K562 (cell line): ENCODE measurements at regions not wholly inside any gene's neighbourhood (a gene's known extent, or its start where the extent isn't known, plus 50 kb on each side); places are given as distances from the start of the nearest gene placed in this dataset.

Experiments
- ATAC-seq: fragments of 200-7000 bp; cut with Tn5 transposase; 3 replicates; pipeline ENCODE4 v1.9.1; 2020; ENCODE audit warnings: moderate library complexity
- BruUV-seq: library from RNA; stranded (reverse); fragments of 400-500 nt; replicated peaks from 2 replicates; lab custom pipeline; 2021; lab: Mats Ljungman, UMichigan
- CTCF ChIA-PET: fragments of 300-600 bp; formaldehyde crosslinking; extraction: SDS; loops from one replicate; lab custom pipeline; 2021; ENCODE audit warnings: low intra/inter-chr PET ratio; lab: Yijun Ruan, JAX
- POLR2A ChIA-PET: fragments of 300-600, 350-650 bp; sonication (Branson Sonifier 250); formaldehyde crosslinking; extraction: SDS; loops from one replicate; lab custom pipeline; 2021; ENCODE audit warnings: antibody characterized with exemption, inconsistent platforms; lab: Yijun Ruan, JAX
- DNase-seq, 4 experiments: peaks; one replicate each; pipeline versions ENCODE4 v3.0.0 to v3.0.0-alpha.2; 2011 to 2018; ENCODE audit warnings: low spot score in 3 of 4, mixed read lengths in 3 of 4; ENCODE audit errors: extremely low read depth in 1 of 4
- FAIRE-seq: peaks from 2 replicates; lab custom pipeline; 2011; peaks lifted over from hg19 to GRCh38; lab: Jason Lieb, UNC
- H2AFZ ChIP-seq: 2 replicates; pipeline ENCODE4 v1.6.0; 2011; ENCODE audit warnings: low read depth, low read length, control low read depth, inconsistent platforms
- H3K27ac ChIP-seq: fragments of 200-600 bp; 3 replicates; pipeline ENCODE4 v1.8.0; 2011; ENCODE audit warnings: low read depth, mild to moderate bottlenecking, control low read depth, inconsistent platforms, low read length, moderate library complexity, mixed read lengths; ENCODE audit errors: extremely low read depth
- H3K27me3 ChIP-seq, 2 experiments: fragments of 300-600 bp in 1 of 2; 2 replicates in 1 of 2; 3 replicates in 1 of 2; pipeline versions ENCODE4 v1.6.0 to v1.8.0; 2011; ENCODE audit warnings: inconsistent platforms in 2 of 2, low read length in 2 of 2, mild to moderate bottlenecking in 1 of 2, mixed read lengths in 1 of 2, moderate library complexity in 1 of 2; ENCODE audit not compliant: control insufficient read depth in 2 of 2, insufficient read depth in 2 of 2
- H3K36me3 ChIP-seq: fragments of 300-600 bp; 3 replicates; pipeline ENCODE4 v1.8.0; 2011; ENCODE audit warnings: mild to moderate bottlenecking, low read length, inconsistent platforms; ENCODE audit not compliant: control insufficient read depth, insufficient read depth
- H3K4me1 ChIP-seq, 2 experiments: fragments of 200-600 bp in 1 of 2; replicated peaks in 1 of 2; 2 replicates in 1 of 2; 3 replicates in 1 of 2; pipeline versions ENCODE4 v1.5.1 to v1.8.0; 2011; ENCODE audit warnings: inconsistent platforms in 2 of 2, low read length in 2 of 2, mild to moderate bottlenecking in 1 of 2, mixed read lengths in 1 of 2, moderate library complexity in 1 of 2; ENCODE audit not compliant: control insufficient read depth in 2 of 2, insufficient read depth in 2 of 2
- H3K4me2 ChIP-seq: 2 replicates; pipeline ENCODE4 v1.6.1; 2011; ENCODE audit warnings: low read length, control low read depth, inconsistent platforms, mixed read lengths; ENCODE audit not compliant: insufficient read depth
- H3K4me3 ChIP-seq: fragments of 200-600 bp; sonication (generic), shearing (Covaris generic); 2 replicates; pipeline ENCODE4 v1.5.1; 2016; ENCODE audit warnings: control low read depth, inconsistent platforms
- H3K79me2 ChIP-seq: fragments of 200-600 bp; 3 replicates; pipeline ENCODE4 v1.8.0; 2011; ENCODE audit warnings: low read length, inconsistent platforms; ENCODE audit not compliant: control insufficient read depth, insufficient read depth
- H3K9ac ChIP-seq, 2 experiments: 2 replicates each; pipeline versions ENCODE4 v1.6.0 to v1.6.1; 2011; ENCODE audit warnings: low read depth in 2 of 2, low read length in 2 of 2, control low read depth in 1 of 2, inconsistent platforms in 1 of 2, mild to moderate bottlenecking in 1 of 2, mixed read lengths in 1 of 2; ENCODE audit not compliant: insufficient read depth in 1 of 2
- H3K9me1 ChIP-seq: one replicate; pipeline ENCODE4 v1.6.0; 2011; ENCODE audit warnings: inconsistent platforms, mild to moderate bottlenecking, low read length, moderate library complexity; ENCODE audit not compliant: control insufficient read depth, insufficient read depth
- H3K9me3 ChIP-seq: replicated peaks from 2 replicates; pipeline ENCODE4 v1.5.1; 2011; ENCODE audit warnings: low read depth, low read length, inconsistent platforms; ENCODE audit not compliant: control insufficient read depth, insufficient read depth
- H4K20me1 ChIP-seq: replicated peaks from 2 replicates; pipeline ENCODE4 v1.6.1; 2011; ENCODE audit warnings: low read length, inconsistent platforms, mixed read lengths; ENCODE audit not compliant: control insufficient read depth, insufficient read depth
- C11orf30 ChIP-seq: fragments of 450-650 bp; IDR thresholded peaks from 2 replicates; pipeline ENCODE4 v1.6.1; 2016; ENCODE audit warnings: low read depth, mild to moderate bottlenecking
- CREM ChIP-seq: IDR thresholded peaks from 2 replicates; pipeline ENCODE4 v1.6.1; 2014; ENCODE audit warnings: antibody characterized with exemption, low read depth
- NR0B1 ChIP-seq: fragments of 450-650 bp; IDR thresholded peaks from one replicate; pipeline ENCODE4 v1.6.1; 2018; ENCODE audit warnings: mild to moderate bottlenecking, moderate library complexity; ENCODE audit not compliant: partially characterized antibody
- TCF7L2 ChIP-seq: fragments of 150-350 bp; IDR thresholded peaks from 2 replicates; pipeline ENCODE4 v1.6.1; 2016; ENCODE audit warnings: low read depth, mild to moderate bottlenecking, low read length, moderate library complexity
- ZBTB8A ChIP-seq: fragments of 450-650 bp; IDR thresholded peaks from 2 replicates; pipeline ENCODE4 v1.6.1; 2018; ENCODE audit warnings: mild to moderate bottlenecking, moderate library complexity; ENCODE audit not compliant: partially characterized antibody
- ZNF408 ChIP-seq: fragments of 250-450 bp; sonication (Bioruptor Pico); IDR thresholded peaks from 2 replicates; pipeline ENCODE4 v1.4.0; 2020; ENCODE audit warnings: low read depth, mild to moderate bottlenecking, moderate library complexity
- ZNF707 ChIP-seq: fragments of 250-450 bp; sonication (Bioruptor Pico); conservative IDR thresholded peaks from 2 replicates; pipeline ENCODE4 v1.8.0; 2022; ENCODE audit warnings: inconsistent platforms, mild to moderate bottlenecking, moderate library complexity
- ZNF77 ChIP-seq: fragments of 250-450 bp; sonication (Bioruptor Pico); IDR thresholded peaks from 2 replicates; pipeline ENCODE4 v1.5.0; 2020
- in situ Hi-C: fragments of 300-500 bp; cut with MboI; formaldehyde crosslinking; loops from 4 replicates; pipeline ENCODE4 v1.15.0; 2018; ENCODE audit warnings: inconsistent platforms, mixed read lengths
- intact Hi-C: fragments of 100-400 bp; cut with micrococcal nuclease; formaldehyde crosslinking; loops from 2 replicates; pipeline ENCODE4 v1.14.2; 2022
- TF ChIP-seq, protein P1 (sequence below), 3 experiments: fragments of 200-800 bp in 1 of 3; sonication (Bioruptor generic) in 1 of 3; sonication (generic) in 1 of 3; formaldehyde crosslinking in 1 of 3; IDR thresholded peaks; 2 replicates each; pipeline versions ENCODE4 v1.6.1 to v1.8.0; 2016 to 2022; ENCODE audit warnings: mild to moderate bottlenecking in 2 of 3, missing compliant biosample characterization in 2 of 3, missing genetic modification characterization in 2 of 3, missing genetic modification reagents in 1 of 3

DNA sequence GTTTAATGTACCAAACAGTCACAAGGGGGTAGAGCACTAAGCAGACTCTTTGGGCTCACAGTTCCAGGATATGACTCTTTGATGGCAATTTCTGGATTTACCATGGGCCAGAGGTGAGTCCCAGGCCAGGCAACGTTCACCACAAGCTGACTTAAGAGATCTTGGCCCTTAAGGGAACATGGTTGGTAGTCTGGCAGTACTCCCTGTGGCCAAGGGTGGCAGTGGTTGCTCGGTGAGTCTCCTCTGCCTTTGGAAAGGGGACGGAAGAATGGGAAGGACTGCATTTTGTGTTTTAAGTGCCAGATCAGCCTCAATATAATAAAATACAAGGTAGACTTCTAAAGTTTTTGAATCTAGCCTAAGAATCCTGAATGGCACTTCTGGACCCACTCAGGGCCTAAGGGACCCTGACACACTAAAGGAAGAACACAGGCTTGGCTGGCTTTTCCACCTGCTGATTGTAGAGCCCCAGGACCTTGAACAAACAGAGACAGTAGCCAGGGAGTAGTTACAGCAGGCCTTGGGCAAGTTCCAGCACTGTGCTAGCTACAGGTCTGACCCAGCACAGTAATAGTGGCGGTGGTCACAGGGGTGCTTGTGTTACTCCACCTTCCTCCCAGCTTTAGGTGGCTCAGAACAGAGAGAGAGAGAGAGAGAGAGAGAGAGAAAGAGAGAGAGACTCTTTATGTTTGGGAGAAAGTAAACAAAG, 730.7 kb upstream of the ALCAM start (continued):
- no peak for TF ChIP-seq C11orf30

- Histone ChIP-seq H4K20me1 (no peaks in the 10 kb centered on the region), H3K9me3 (no peaks in the 10 kb centered on the region), H3K36me3 (no peaks in the 10 kb centered on the region), H3K79me2 (no peaks in the 10 kb centered on the region), H3K9me1 (no peaks in the 10 kb centered on the region), H2AFZ (no peak overlapping the region), H3K4me3 (no peak overlapping the region), H3K27ac (no peak overlapping the region), H3K9ac (no peak overlapping the region), H3K4me2 (no peak overlapping the region), H3K27me3 (no peaks in the 10 kb centered on the region), H3K4me1 (no peaks in the 10 kb centered on the region)
- ChIA-PET POLR2A (no interaction called here), CTCF (no interaction called here)
- intact Hi-C loops: no loop called here
- no peak for FAIRE-seq
- ATAC-seq: no peak
- BruUV-seq: no TSS peak
- in situ Hi-C loops: no loop called here
- no peak for DNase-seq
- no peak for TF ChIP-seq CREM
- TF ChIP-seq TCF7L2: no peak
- TF ChIP-seq ZNF707: no peak
- TF ChIP-seq, protein P1, sequence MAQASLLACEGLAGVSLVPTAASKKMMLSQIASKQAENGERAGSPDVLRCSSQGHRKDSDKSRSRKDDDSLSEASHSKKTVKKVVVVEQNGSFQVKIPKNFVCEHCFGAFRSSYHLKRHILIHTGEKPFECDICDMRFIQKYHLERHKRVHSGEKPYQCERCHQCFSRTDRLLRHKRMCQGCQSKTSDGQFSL (CRISPR knock-in tag; IDR thresholded peaks at IDR 0.05): no peak
- TF ChIP-seq, protein P1 (tag; IDR thresholded peaks at IDR 0.05): no peak
- TF ChIP-seq ZNF408: no peak
- TF ChIP-seq ZNF77 (CRISPR knock-in tag): no peak
- TF ChIP-seq NR0B1: no peak
- no peak for TF ChIP-seq ZBTB8A
Observed at GRCh38 chr3:104642827-104643226, 723.9 kb upstream of the ALCAM start.
